ENCODE measurements at regions not wholly inside any gene's neighbourhood (a gene's known extent, or its start where the extent isn't known, plus 50 kb on each side); places are given as distances from the start of the nearest gene placed in this dataset.

GRCh38 chr1:105072850-105073249 lies 1323.2 kb downstream of the AMY1C start:
- TF ChIP-seq CTCF (IDR thresholded peaks at IDR 0.05) (no peak), POLR2A (IDR thresholded peaks at IDR 0.05) (no peak)
